A549 (cell line): ENCODE measurements at regions not wholly inside any gene's neighbourhood (a gene's known extent, or its start where the extent isn't known, plus 50 kb on each side); places are given as distances from the start of the nearest gene placed in this dataset.

Experiments
- ATAC-seq, 2 experiments: fragments of 200-7000 bp in 1 of 2; fragments of >200 bp in 1 of 2; cut with Nextera tagmentation in 1 of 2; cut with Tn5 transposase in 1 of 2; 3 replicates each; pipeline versions ENCODE4 v1.8.0 to v1.9.1; 2018 to 2020; ENCODE audit warnings: mild to moderate bottlenecking in 1 of 2, moderate library complexity in 1 of 2
- CTCF ChIA-PET: fragments of 300-600 bp; sonication (Branson Sonifier 250); formaldehyde crosslinking; extraction: SDS; loops from one replicate; lab custom pipeline; 2021; ENCODE audit warnings: antibody characterized with exemption, inconsistent platforms; lab: Yijun Ruan, JAX
- POLR2A ChIA-PET: fragments of 350-600 bp; formaldehyde crosslinking; extraction: SDS; loops from one replicate; lab custom pipeline; 2021; ENCODE audit warnings: antibody characterized with exemption, inconsistent platforms; lab: Yijun Ruan, JAX
- DNase-seq, 2 experiments: peaks; one replicate each; pipeline versions ENCODE4 v3.0.0 to v3.0.0-alpha.2; 2011 to 2016; ENCODE audit warnings: low read depth in 1 of 2, low spot score in 1 of 2
- FAIRE-seq: peaks from 2 replicates; lab custom pipeline; 2011; peaks lifted over from hg19 to GRCh38; lab: Jason Lieb, UNC
- H3K27ac ChIP-seq, 2 experiments: fragments of >200 bp; sonication (Bioruptor Twin); formaldehyde crosslinking; 3 replicates each; pipeline ENCODE4 v1.5.1; 2016 to 2017
- H3K4me1 ChIP-seq: fragments of >200 bp; sonication (Bioruptor Twin); formaldehyde crosslinking; 3 replicates; pipeline ENCODE4 v1.6.1; 2016
- H3K4me2 ChIP-seq: fragments of >200 bp; sonication (Bioruptor Twin); formaldehyde crosslinking; 3 replicates; pipeline ENCODE4 v1.6.1; 2016
- H3K4me3 ChIP-seq: fragments of >200 bp; sonication (Bioruptor Twin); formaldehyde crosslinking; 3 replicates; pipeline ENCODE4 v1.5.1; 2016
- H3K9me3 ChIP-seq: fragments of >200 bp; sonication (Bioruptor Twin); formaldehyde crosslinking; 3 replicates; pipeline ENCODE4 v1.6.1; 2016
- BHLHE40 ChIP-seq: IDR thresholded peaks from 2 replicates; pipeline ENCODE4 v1.6.1; 2012; ENCODE audit warnings: low read depth, low read length, inconsistent platforms
- CHD2 ChIP-seq: fragments of 150-350 bp; IDR thresholded peaks from 2 replicates; pipeline ENCODE4 v1.6.1; 2014; ENCODE audit warnings: low read length; ENCODE audit not compliant: partially characterized antibody
- CTCF ChIP-seq: fragments of >200 bp; sonication (Bioruptor Twin); formaldehyde crosslinking; IDR thresholded peaks from 3 replicates; pipeline ENCODE4 v1.5.1; 2016
- FOSB ChIP-seq: fragments of 250-450 bp; sonication (Bioruptor Pico); IDR thresholded peaks from 2 replicates; pipeline ENCODE4 v1.5.0; 2020; ENCODE audit warnings: mild to moderate bottlenecking, moderate library complexity
- FOSL2 ChIP-seq, 2 experiments: fragments of 450-650 bp in 1 of 2; fragments of >200 bp in 1 of 2; sonication (Bioruptor Twin) in 1 of 2; formaldehyde crosslinking; IDR thresholded peaks; 2 replicates each; pipeline versions ENCODE4 v1.5.0 to v1.6.1; 2016 to 2020; ENCODE audit warnings: mild to moderate bottlenecking in 1 of 2, moderate library complexity in 1 of 2
- FOXS1 ChIP-seq: fragments of 250-450 bp; sonication (Bioruptor Pico); IDR thresholded peaks from 2 replicates; pipeline ENCODE4 v1.5.0; 2020; ENCODE audit warnings: mild to moderate bottlenecking, moderate library complexity
- HDAC2 ChIP-seq: fragments of 200-600 bp; sonication (generic); IDR thresholded peaks from 2 replicates; pipeline ENCODE4 v1.6.1; 2016
- HOXB13 ChIP-seq: fragments of 250-450 bp; sonication (Bioruptor Pico); IDR thresholded peaks from 2 replicates; pipeline ENCODE4 v1.5.0; 2020; ENCODE audit warnings: low read depth, mild to moderate bottlenecking, moderate library complexity
- HOXB5 ChIP-seq: fragments of 250-450 bp; sonication (Bioruptor Pico); IDR thresholded peaks from 2 replicates; pipeline ENCODE4 v1.5.0; 2020; ENCODE audit warnings: mild to moderate bottlenecking, moderate library complexity
- JUN ChIP-seq, 2 experiments: fragments of >200 bp; sonication (Bioruptor Twin); formaldehyde crosslinking; IDR thresholded peaks; 2 replicates in 1 of 2; 3 replicates in 1 of 2; pipeline ENCODE4 v1.6.1; 2016 to 2017
- KDM1A ChIP-seq: fragments of 200-600 bp; sonication (generic); IDR thresholded peaks from 2 replicates; pipeline ENCODE4 v1.6.1; 2016; ENCODE audit warnings: low read depth, mild to moderate bottlenecking
- KDM5A ChIP-seq: fragments of 200-600 bp; sonication (generic); IDR thresholded peaks from 2 replicates; pipeline ENCODE4 v1.6.1; 2016; ENCODE audit warnings: antibody characterized with exemption, mild to moderate bottlenecking
- NFE2L2 ChIP-seq: fragments of 150-350 bp; conservative IDR thresholded peaks from 2 replicates; pipeline ENCODE4 v1.6.1; 2014; ENCODE audit warnings: low read length
- NPAS2 ChIP-seq: fragments of 250-450 bp; sonication (Bioruptor Pico); IDR thresholded peaks from 2 replicates; pipeline ENCODE4 v1.8.0; 2022; ENCODE audit warnings: mild to moderate bottlenecking, moderate library complexity, borderline replicate concordance
- PHF8 ChIP-seq: fragments of 200-600 bp; sonication (generic); IDR thresholded peaks from 2 replicates; pipeline ENCODE4 v1.6.1; 2016; ENCODE audit warnings: low read depth, mild to moderate bottlenecking, antibody characterized with exemption, moderate library complexity, borderline replicate concordance
- POLR2A ChIP-seq: IDR thresholded peaks from 2 replicates; pipeline ENCODE4 v1.6.1; 2012; ENCODE audit warnings: mild to moderate bottlenecking, low read length
- SREBF2 ChIP-seq: fragments of 450-650 bp; IDR thresholded peaks from 2 replicates; pipeline ENCODE4 v1.6.1; 2014; ENCODE audit warnings: mild to moderate bottlenecking, moderate library complexity
- TFCP2L1 ChIP-seq: fragments of 250-450 bp; sonication (Bioruptor Pico); IDR thresholded peaks from 2 replicates; pipeline ENCODE4 v1.5.0; 2021; ENCODE audit warnings: mild to moderate bottlenecking
- ZC3H11A ChIP-seq: fragments of 450-650 bp; IDR thresholded peaks from 2 replicates; pipeline ENCODE4 v1.6.1; 2014; ENCODE audit warnings: antibody characterized with exemption, mild to moderate bottlenecking
- ZNF302 ChIP-seq: fragments of 250-450 bp; sonication (Bioruptor Pico); IDR thresholded peaks from 2 replicates; pipeline ENCODE4 v1.9.0; 2021; ENCODE audit warnings: inconsistent platforms, mild to moderate bottlenecking, moderate library complexity
- WGBS: methylation state at CpG from one replicate; pipeline ENCODE4 v1.1.6; 2017; ENCODE audit errors: missing lambda C conversion rate; 5-methylcytosine and 5-hydroxymethylcytosine counted together

DNA sequence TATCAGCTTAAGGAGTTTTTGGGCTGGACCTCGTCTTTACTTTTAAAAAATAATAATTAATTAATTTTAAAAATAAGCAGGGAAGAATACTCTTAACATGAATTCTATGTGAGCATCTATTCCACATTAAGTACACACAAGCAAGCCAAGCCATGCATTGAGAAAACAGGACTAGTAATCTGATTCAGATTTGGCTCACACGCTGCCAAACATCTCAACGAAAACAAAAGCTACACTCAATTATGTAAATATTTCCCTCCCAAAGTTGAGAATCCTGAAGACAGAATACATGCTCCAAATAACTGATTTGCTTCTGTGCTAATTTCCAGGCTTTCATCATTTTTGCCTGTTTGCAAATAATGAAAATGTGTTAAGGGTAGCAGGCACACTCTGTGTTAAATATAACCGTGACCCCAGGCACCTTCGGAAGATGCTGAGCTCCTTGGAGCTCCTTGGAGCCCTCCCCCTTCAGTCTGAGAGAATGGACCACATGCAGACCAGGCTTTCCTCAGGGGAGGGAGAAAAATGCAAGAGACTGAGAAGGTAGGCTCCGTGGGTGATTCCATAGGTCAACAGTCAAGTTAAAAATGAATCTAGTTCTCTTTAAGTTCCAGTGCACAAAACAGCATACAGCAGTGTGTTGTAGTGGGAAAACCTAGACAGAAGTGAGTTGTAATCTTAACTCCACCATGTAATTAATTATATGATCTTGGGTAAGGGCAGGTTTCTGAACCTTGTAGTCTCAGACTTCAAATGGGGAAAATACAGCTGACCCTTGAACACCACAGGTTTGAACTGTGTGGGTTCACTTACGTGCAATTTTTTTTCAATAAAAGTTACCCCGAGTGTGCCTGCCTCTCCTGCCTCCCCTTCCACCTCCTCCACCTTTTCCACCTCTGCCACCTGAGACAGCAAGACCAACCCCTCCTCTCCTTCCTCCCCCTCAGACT, 161.3 kb upstream of the RREB1 start:
- FAIRE-seq (no peak), ATAC-seq (no peak), DNase-seq (no peak)
- Histone ChIP-seq H3K4me1 (no peaks in the 10 kb centered on the region), H3K27ac (no peak overlapping the region), H3K9me3 (peaks cover 8% of the 10 kb centered on the region; the same call in 1 of the 3 replicates), H3K4me3 (no peak overlapping the region), H3K4me2 (no peak overlapping the region)
- ChIA-PET POLR2A (no interaction called here), CTCF (no interaction called here)
- WGBS, result 58% methylated on average over 8 of the region's 8 CpGs
- TF ChIP-seq HOXB13 (CRISPR knock-in tag) (no peak), SREBF2 (no peak), FOSL2 (IDR thresholded peaks at IDR 0.05) (no peak), FOSL2 (CRISPR knock-in tag; IDR thresholded peaks at IDR 0.05) (no peak), POLR2A (no peak)

- H3K4me1 ChIP-seq, result no peaks in the 10 kb centered on the region
- CTCF ChIA-PET, result no interaction called here
- 29% methylated on average over 3 of the region's 3 CpGs for WGBS
- POLR2A ChIA-PET, result no interaction called here
- TF ChIP-seq FOSL2 (IDR thresholded peaks at IDR 0.05), result no peak
- TF ChIP-seq FOSL2 (CRISPR knock-in tag; IDR thresholded peaks at IDR 0.05), result no peak
- TF ChIP-seq HDAC2, result 0 out of 2 replicates have a peak, but pooled peaks have one; percentile 40
- no peak overlapping the region for H3K4me2 ChIP-seq
- H3K9me3 ChIP-seq, result peaks cover 8% of the 10 kb centered on the region; the same call in 1 of the 3 replicates
- FAIRE-seq (no peak), DNase-seq (no peak), ATAC-seq (no peak)
- H3K27ac ChIP-seq, result no peak overlapping the region
- no peak overlapping the region for H3K4me3 ChIP-seq
Observed at GRCh38 chr6:6950373-6951145, 157.2 kb upstream of the RREB1 start.

- Histone ChIP-seq H3K4me1 (no peaks in the 10 kb centered on the region), H3K4me3 (no peak overlapping the region), H3K9me3 (peaks cover 8% of the 10 kb centered on the region; the same call in 1 of the 3 replicates), H3K27ac (no peak overlapping the region), H3K4me2 (no peak overlapping the region)
- TF ChIP-seq CHD2 (no peak), CTCF (no peak), ZC3H11A (no peak), BHLHE40 (no peak), SREBF2 (no peak), FOXS1 (no peak), KDM1A (no peak), TFCP2L1 (CRISPR knock-in tag) (no peak), NFE2L2 (no peak), FOSB (CRISPR knock-in tag) (no peak), NPAS2 (CRISPR knock-in tag) (no peak), KDM5A (no peak), JUN (IDR thresholded peaks at IDR 0.05) (no peak), ZNF302 (CRISPR knock-in tag) (no peak), PHF8 (no peak), HOXB5 (CRISPR knock-in tag) (no peak), HDAC2 (no peak)
- DNase-seq (no peak), FAIRE-seq (no peak), ATAC-seq (no peak)
- ChIA-PET POLR2A (no interaction called here), CTCF (no interaction called here)
- WGBS, result 34% methylated on average over 3 of the region's 3 CpGs
Observed at GRCh38 chr6:6951355-6951754, 156.4 kb upstream of the RREB1 start.
